Mammary epithelial cell (primary cell): ENCODE measurements at regions not wholly inside any gene's neighbourhood (a gene's known extent, or its start where the extent isn't known, plus 50 kb on each side); places are given as distances from the start of the nearest gene placed in this dataset.

Experiments
- EZH2 ChIP-seq: IDR thresholded peaks from 2 replicates; pipeline ENCODE4 v1.6.1; 2012; ENCODE audit warnings: low read length, inconsistent platforms, borderline replicate concordance
- TF ChIP-seq, protein P1 (sequence below), 2 donors: IDR thresholded peaks in 1 of 2; conservative IDR thresholded peaks in 1 of 2; 2 replicates each; pipeline ENCODE4 v1.5.1; 2011 to 2012; ENCODE audit warnings: inconsistent platforms in 2 of 2, low read length in 2 of 2, mild to moderate bottlenecking in 2 of 2, control low read depth in 1 of 2, low read depth in 1 of 2; ENCODE audit not compliant: insufficient read depth in 1 of 2; ENCODE audit errors: extremely low read depth in 1 of 2

DNA sequence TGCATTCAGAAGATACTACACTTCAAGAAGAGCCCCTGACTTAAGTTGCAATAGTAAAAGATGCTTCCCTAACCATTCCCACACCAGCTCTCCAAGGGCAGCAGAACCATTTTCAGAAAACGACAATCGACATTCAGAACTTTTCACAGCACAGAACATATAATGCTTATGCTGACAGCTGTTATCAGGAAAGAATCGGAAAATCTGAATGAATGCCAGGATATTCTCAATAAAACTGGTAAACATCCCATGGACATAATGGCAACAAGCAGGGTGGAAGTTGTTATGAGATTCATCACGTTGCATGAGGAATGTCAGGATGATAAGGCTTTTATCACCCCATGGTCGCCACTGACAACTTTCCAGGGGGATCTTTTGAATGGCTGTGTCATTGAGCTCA, 246.6 kb upstream of the CHRM3 start:
- TF ChIP-seq, protein P1, sequence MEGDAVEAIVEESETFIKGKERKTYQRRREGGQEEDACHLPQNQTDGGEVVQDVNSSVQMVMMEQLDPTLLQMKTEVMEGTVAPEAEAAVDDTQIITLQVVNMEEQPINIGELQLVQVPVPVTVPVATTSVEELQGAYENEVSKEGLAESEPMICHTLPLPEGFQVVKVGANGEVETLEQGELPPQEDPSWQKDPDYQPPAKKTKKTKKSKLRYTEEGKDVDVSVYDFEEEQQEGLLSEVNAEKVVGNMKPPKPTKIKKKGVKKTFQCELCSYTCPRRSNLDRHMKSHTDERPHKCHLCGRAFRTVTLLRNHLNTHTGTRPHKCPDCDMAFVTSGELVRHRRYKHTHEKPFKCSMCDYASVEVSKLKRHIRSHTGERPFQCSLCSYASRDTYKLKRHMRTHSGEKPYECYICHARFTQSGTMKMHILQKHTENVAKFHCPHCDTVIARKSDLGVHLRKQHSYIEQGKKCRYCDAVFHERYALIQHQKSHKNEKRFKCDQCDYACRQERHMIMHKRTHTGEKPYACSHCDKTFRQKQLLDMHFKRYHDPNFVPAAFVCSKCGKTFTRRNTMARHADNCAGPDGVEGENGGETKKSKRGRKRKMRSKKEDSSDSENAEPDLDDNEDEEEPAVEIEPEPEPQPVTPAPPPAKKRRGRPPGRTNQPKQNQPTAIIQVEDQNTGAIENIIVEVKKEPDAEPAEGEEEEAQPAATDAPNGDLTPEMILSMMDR (conservative IDR thresholded peaks at IDR 0.05 in 1 of 2, IDR thresholded peaks at IDR 0.05 in 1 of 2; ENCODE audit: extremely low read depth in 1 of 2, insufficient read depth in 1 of 2, low read depth in 1 of 2, low read length in 2 of 2): no peak
- TF ChIP-seq EZH2: no peak
